GM10248 (cell line): ENCODE measurements at regions not wholly inside any gene's neighbourhood (a gene's known extent, or its start where the extent isn't known, plus 50 kb on each side); places are given as distances from the start of the nearest gene placed in this dataset.

Source experiments
- CTCF ChIA-PET: fragments of 300-600 bp; sonication (Branson Sonifier 250); formaldehyde crosslinking; extraction: SDS; loops from one replicate; lab custom pipeline; 2021; ENCODE audit warnings: antibody characterized with exemption; lab: Yijun Ruan, JAX
- POLR2A ChIA-PET: fragments of 350-650 bp; sonication (Branson Sonifier 250); formaldehyde crosslinking; extraction: SDS; loops from one replicate; lab custom pipeline; 2020; ENCODE audit warnings: antibody characterized with exemption; lab: Yijun Ruan, JAX
- DNase-seq: peaks from one replicate; pipeline ENCODE4 v3.0.0; 2012; ENCODE audit errors: extremely low spot score
- TF ChIP-seq, protein P1 (sequence below): IDR thresholded peaks from 2 replicates; pipeline ENCODE4 v1.5.1; 2012; ENCODE audit warnings: mild to moderate bottlenecking, low read depth; ENCODE audit errors: extremely low read depth, missing control alignments, control extremely low read depth

GRCh38 chr1:234840253-234840652 is 230.3 kb upstream of the IRF2BP2 start:
- DNase-seq = no peak
- TF ChIP-seq, protein P1, sequence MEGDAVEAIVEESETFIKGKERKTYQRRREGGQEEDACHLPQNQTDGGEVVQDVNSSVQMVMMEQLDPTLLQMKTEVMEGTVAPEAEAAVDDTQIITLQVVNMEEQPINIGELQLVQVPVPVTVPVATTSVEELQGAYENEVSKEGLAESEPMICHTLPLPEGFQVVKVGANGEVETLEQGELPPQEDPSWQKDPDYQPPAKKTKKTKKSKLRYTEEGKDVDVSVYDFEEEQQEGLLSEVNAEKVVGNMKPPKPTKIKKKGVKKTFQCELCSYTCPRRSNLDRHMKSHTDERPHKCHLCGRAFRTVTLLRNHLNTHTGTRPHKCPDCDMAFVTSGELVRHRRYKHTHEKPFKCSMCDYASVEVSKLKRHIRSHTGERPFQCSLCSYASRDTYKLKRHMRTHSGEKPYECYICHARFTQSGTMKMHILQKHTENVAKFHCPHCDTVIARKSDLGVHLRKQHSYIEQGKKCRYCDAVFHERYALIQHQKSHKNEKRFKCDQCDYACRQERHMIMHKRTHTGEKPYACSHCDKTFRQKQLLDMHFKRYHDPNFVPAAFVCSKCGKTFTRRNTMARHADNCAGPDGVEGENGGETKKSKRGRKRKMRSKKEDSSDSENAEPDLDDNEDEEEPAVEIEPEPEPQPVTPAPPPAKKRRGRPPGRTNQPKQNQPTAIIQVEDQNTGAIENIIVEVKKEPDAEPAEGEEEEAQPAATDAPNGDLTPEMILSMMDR = no peak
- CTCF ChIA-PET = interaction anchor here (1.0 to 1.8 kb wide), 5 partner anchors 17 to 341 kb away, joined by 3 to 6 read pairs (median 3); no protein-coding TSS in a partner anchor
- POLR2A ChIA-PET = interaction anchor here (1.0 to 1.3 kb wide), 2 partner anchors 139 to 239 kb away, joined by 3 to 4 read pairs; no protein-coding TSS in a partner anchor

GRCh38 chr1:234839663-234840062 is 229.7 kb upstream of the IRF2BP2 start:
- ChIA-PET CTCF (interaction anchor here (1.0 to 1.8 kb wide), 5 partner anchors 18 to 340 kb away, joined by 3 to 6 read pairs (median 5); no protein-coding TSS in a partner anchor), POLR2A (interaction anchor here (0.9 to 1.1 kb wide), 2 partner anchors 104 to 172 kb away, joined by 3 to 4 read pairs; no protein-coding TSS in a partner anchor)
- no peak for DNase-seq
- TF ChIP-seq, protein P1 = no peak

DNA sequence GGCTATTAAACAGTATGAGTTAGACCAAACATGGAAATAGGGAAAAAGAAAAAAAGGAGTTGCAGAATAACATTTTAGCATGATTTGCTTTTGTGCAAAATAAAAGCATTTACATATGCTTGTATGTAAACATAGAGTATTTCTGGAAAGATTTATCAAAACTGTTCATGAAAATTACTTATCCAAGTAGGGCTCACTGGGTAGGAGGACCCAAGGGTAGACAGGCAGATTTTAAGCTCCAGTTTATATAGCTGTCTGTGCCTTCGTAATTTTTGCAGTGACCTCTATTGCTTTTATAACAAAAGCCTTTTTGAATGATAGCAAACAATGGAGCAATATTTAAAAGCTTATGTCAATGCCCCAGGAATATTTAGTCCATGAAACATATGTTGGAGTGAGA is 228.8 kb upstream of the IRF2BP2 start:
- CTCF ChIA-PET = interaction anchor here (0.9 to 1.8 kb wide), 6 partner anchors 19 to 227 kb away, joined by 3 to 6 read pairs (median 3); no protein-coding TSS in a partner anchor
- DNase-seq = no peak
- TF ChIP-seq, protein P1 = no peak
- POLR2A ChIA-PET = interaction anchor here (0.9 to 1.1 kb wide), 2 partner anchors 15 to 173 kb away, joined by 4 to 5 read pairs; no protein-coding TSS in a partner anchor

GRCh38 chr1:234838182-234838581 is 228.2 kb upstream of the IRF2BP2 start:
- POLR2A ChIA-PET = interaction anchor here (0.9 to 1.1 kb wide), 2 partner anchors 14 to 173 kb away, joined by 4 to 5 read pairs; no protein-coding TSS in a partner anchor

GRCh38 chr1:234837713-234838112 is 227.7 kb upstream of the IRF2BP2 start:
- ChIA-PET POLR2A (no interaction called here), CTCF (interaction anchor here (0.8 to 1.4 kb wide), 2 partner anchors 138 to 337 kb away, joined by 3 read pairs; no protein-coding TSS in a partner anchor)
- TF ChIP-seq, protein P1 = no peak
- no peak for DNase-seq

More at GRCh38 chr1:234838182-234838581, 228.2 kb upstream of the IRF2BP2 start:
- no peak for DNase-seq
- TF ChIP-seq, protein P1 = no peak
- CTCF ChIA-PET = interaction anchor here (0.8 to 1.4 kb wide), 3 partner anchors 138 to 338 kb away, joined by 3 read pairs; no protein-coding TSS in a partner anchor

GRCh38 chr1:234836776-234837357 is 226.9 kb upstream of the IRF2BP2 start:
- POLR2A ChIA-PET = no interaction called here
- DNase-seq = no peak
- CTCF ChIA-PET = interaction anchor here (2.4 kb wide), 1 partner anchor 8 kb away, joined by 8 read pairs; no protein-coding TSS in a partner anchor
- TF ChIP-seq, protein P1 = no peak
